IMR-90 (cell line): ENCODE measurements at regions not wholly inside any gene's neighbourhood (a gene's known extent, or its start where the extent isn't known, plus 50 kb on each side); places are given as distances from the start of the nearest gene placed in this dataset.

Experiments
- ATAC-seq: fragments of 200-7000 bp; cut with Tn5 transposase; 2 replicates; pipeline ENCODE4 v1.9.1; 2020; ENCODE audit warnings: low read depth, mild to moderate bottlenecking, moderate library complexity
- BruUV-seq: library from RNA; stranded (reverse); fragments of 400-500 nt; replicated peaks from 2 replicates; lab custom pipeline; 2021; lab: Mats Ljungman, UMichigan
- CTCF ChIA-PET: fragments of 300-600 bp; formaldehyde crosslinking; extraction: SDS; loops from one replicate; lab custom pipeline; 2021; ENCODE audit warnings: antibody characterized with exemption; lab: Yijun Ruan, JAX
- POLR2A ChIA-PET: fragments of 300-600 bp; sonication (Branson Sonifier 250); formaldehyde crosslinking; loops from one replicate; lab custom pipeline; 2022; ENCODE audit warnings: antibody characterized with exemption; ENCODE audit not compliant: unreplicated experiment; lab: Charles Lee
- DNase-seq: peaks from one replicate; pipeline ENCODE4 v3.0.0; 2013
- H2AFZ ChIP-seq: replicated peaks from 2 replicates; pipeline ENCODE3; 2013; ENCODE audit warnings: low read length, mild to moderate bottlenecking; ENCODE audit not compliant: poor library complexity
- H2AK5ac ChIP-seq: 2 replicates; pipeline ENCODE4 v1.6.1; 2013; ENCODE audit warnings: low read depth, low read length, inconsistent platforms
- H2AK9ac ChIP-seq: replicated peaks from 2 replicates; pipeline ENCODE3; 2013; ENCODE audit warnings: mild to moderate bottlenecking, low read depth, low read length, moderate library complexity; ENCODE audit not compliant: poor library complexity
- H2BK120ac ChIP-seq: 2 replicates; pipeline ENCODE4 v1.6.1; 2013; ENCODE audit warnings: low read depth, low read length, inconsistent platforms
- H2BK15ac ChIP-seq: 3 replicates; pipeline ENCODE4 v1.6.1; 2013; ENCODE audit warnings: low read depth, low read length, inconsistent platforms
- H2BK20ac ChIP-seq: 2 replicates; pipeline ENCODE4 v1.6.1; 2013; ENCODE audit warnings: low read depth, mild to moderate bottlenecking, inconsistent platforms, low read length, moderate library complexity
- H2BK5ac ChIP-seq: 2 replicates; pipeline ENCODE4 v1.6.1; 2013; ENCODE audit warnings: mild to moderate bottlenecking, low read depth, low read length, inconsistent platforms; ENCODE audit not compliant: poor library complexity, severe bottlenecking
- H3K14ac ChIP-seq: replicated peaks from 2 replicates; pipeline ENCODE4 v1.6.1; 2013; ENCODE audit warnings: low read depth, low read length, inconsistent platforms
- H3K18ac ChIP-seq: 2 replicates; pipeline ENCODE4 v1.6.1; 2013; ENCODE audit warnings: low read depth, low read length, control low read depth
- H3K23ac ChIP-seq: 2 replicates; pipeline ENCODE4 v1.6.1; 2013; ENCODE audit warnings: low read depth, low read length, inconsistent platforms
- H3K27ac ChIP-seq: 2 replicates; pipeline ENCODE4 v1.5.1; 2013; ENCODE audit warnings: mild to moderate bottlenecking, control low read depth, low read length; ENCODE audit not compliant: insufficient read depth
- H3K27me3 ChIP-seq: 2 replicates; pipeline ENCODE4 v1.6.1; 2013; ENCODE audit warnings: low read length; ENCODE audit not compliant: control insufficient read depth, insufficient read depth
- H3K36me3 ChIP-seq: 2 replicates; pipeline ENCODE4 v1.6.1; 2013; ENCODE audit warnings: low read length, mixed read lengths; ENCODE audit not compliant: control insufficient read depth, insufficient read depth
- H3K4ac ChIP-seq: 2 replicates; pipeline ENCODE4 v1.6.1; 2013; ENCODE audit warnings: low read depth, low read length, inconsistent platforms
- H3K4me1 ChIP-seq: 2 replicates; pipeline ENCODE4 v1.6.1; 2013; ENCODE audit warnings: low read length, mixed read lengths; ENCODE audit not compliant: control insufficient read depth, insufficient read depth
- H3K4me2 ChIP-seq: 2 replicates; pipeline ENCODE4 v1.6.1; 2013; ENCODE audit warnings: low read depth, mild to moderate bottlenecking, control low read depth, low read length, moderate library complexity
- H3K4me3 ChIP-seq: 2 replicates; pipeline ENCODE4 v1.5.1; 2013; ENCODE audit warnings: low read depth, mild to moderate bottlenecking, control low read depth, low read length, moderate library complexity; ENCODE audit not compliant: insufficient read depth
- H3K56ac ChIP-seq: 2 replicates; pipeline ENCODE4 v1.6.1; 2013; ENCODE audit warnings: low read length, inconsistent platforms; ENCODE audit not compliant: insufficient read depth; ENCODE audit errors: extremely low read depth
- H3K79me1 ChIP-seq, 2 experiments: 2 replicates each; pipeline ENCODE4 v1.6.1; 2013; ENCODE audit warnings: low read length in 2 of 2, inconsistent platforms in 1 of 2, low read depth in 1 of 2
- H3K9ac ChIP-seq: 2 replicates; pipeline ENCODE4 v1.6.1; 2013; ENCODE audit warnings: low read depth, low read length, control low read depth
- H3K9me1 ChIP-seq: 2 replicates; pipeline ENCODE4 v1.6.1; 2013; ENCODE audit warnings: low read length, inconsistent platforms; ENCODE audit not compliant: insufficient read depth
- H3K9me3 ChIP-seq: 2 replicates; pipeline ENCODE4 v1.6.1; 2013; ENCODE audit warnings: low read length; ENCODE audit not compliant: control insufficient read depth, insufficient read depth
- H4K20me1 ChIP-seq: 2 replicates; pipeline ENCODE4 v1.6.1; 2013; ENCODE audit warnings: low read length, inconsistent platforms; ENCODE audit not compliant: insufficient read depth
- H4K5ac ChIP-seq: 2 replicates; pipeline ENCODE4 v1.6.1; 2013; ENCODE audit warnings: mild to moderate bottlenecking, low read depth, low read length, control low read depth
- H4K8ac ChIP-seq, 2 experiments: 2 replicates each; pipeline ENCODE4 v1.6.1; 2013; ENCODE audit warnings: low read depth in 2 of 2, low read length in 2 of 2, control low read depth in 1 of 2, inconsistent platforms in 1 of 2
- H4K91ac ChIP-seq: 2 replicates; pipeline ENCODE4 v1.6.1; 2013; ENCODE audit warnings: low read depth, low read length, inconsistent platforms; ENCODE audit not compliant: insufficient read depth
- BHLHE40 ChIP-seq: fragments of 150-350 bp; IDR thresholded peaks from 2 replicates; pipeline ENCODE4 v1.6.1; 2016; ENCODE audit warnings: mild to moderate bottlenecking, low read depth, low read length
- MAFK ChIP-seq: IDR thresholded peaks from 2 replicates; pipeline ENCODE4 v1.6.1; 2012; ENCODE audit warnings: low read depth, low read length, improper control_type of control experiment
- MXI1 ChIP-seq: IDR thresholded peaks from 2 replicates; pipeline ENCODE4 v1.6.1; 2012; ENCODE audit warnings: low read depth, mild to moderate bottlenecking, low read length, moderate library complexity, borderline replicate concordance
- NFE2L2 ChIP-seq: fragments of 150-350 bp; IDR thresholded peaks from 2 replicates; pipeline ENCODE4 v1.6.1; 2016; ENCODE audit warnings: low read depth, mild to moderate bottlenecking, low read length
- POLR2A ChIP-seq: IDR thresholded peaks from 2 replicates; pipeline ENCODE4 v1.6.1; 2012; ENCODE audit warnings: mild to moderate bottlenecking, low read depth, low read length
- RAD21 ChIP-seq: IDR thresholded peaks from 2 replicates; pipeline ENCODE4 v1.6.1; 2012; ENCODE audit warnings: low read length, improper control_type of control experiment
- RCOR1 ChIP-seq: IDR thresholded peaks from 2 replicates; pipeline ENCODE4 v1.6.1; 2012; ENCODE audit warnings: mild to moderate bottlenecking, low read length, improper control_type of control experiment; ENCODE audit not compliant: insufficient replicate concordance
- RFX5 ChIP-seq: IDR thresholded peaks from 2 replicates; pipeline ENCODE4 v1.8.0; 2012; ENCODE audit warnings: low read depth, mild to moderate bottlenecking, low read length, moderate library complexity
- SMC3 ChIP-seq: fragments of 150-350 bp; IDR thresholded peaks from 2 replicates; pipeline ENCODE4 v1.6.1; 2016; ENCODE audit warnings: low read depth, mild to moderate bottlenecking, antibody characterized with exemption, low read length, moderate library complexity
- WGBS, 2 experiments: methylation state at CpG; one replicate each; pipeline versions ENCODE4 v1.1.5 to v1.1.7; 2013; ENCODE audit warnings: missing lambda C conversion rate in 2 of 2; ENCODE audit not compliant: insufficient read length in 1 of 2; ENCODE audit errors: extremely low coverage in 2 of 2; 5-methylcytosine and 5-hydroxymethylcytosine counted together
- dilution Hi-C: fragments of 300-500 bp; cut with HindIII; formaldehyde crosslinking; loops from one replicate; pipeline ENCODE4 v1.14.3; 2018; ENCODE audit warnings: low sequenced_read_pairs; ENCODE audit not compliant: unreplicated experiment
- in situ Hi-C: fragments of 300-500 bp; cut with MboI; formaldehyde crosslinking; loops from 3 replicates; pipeline ENCODE4 v1.14.3; 2019; ENCODE audit warnings: low sequenced_read_pairs, inconsistent platforms, mixed read lengths
- intact Hi-C: fragments of 100-400 bp; cut with micrococcal nuclease; formaldehyde crosslinking; loops from 2 replicates; pipeline ENCODE4 v1.10.0; 2022
- TF ChIP-seq, protein P1 (sequence below): conservative IDR thresholded peaks from 2 replicates; pipeline ENCODE4 v1.5.1; 2012; ENCODE audit warnings: mild to moderate bottlenecking, low read depth, low read length, improper control_type of control experiment

DNA sequence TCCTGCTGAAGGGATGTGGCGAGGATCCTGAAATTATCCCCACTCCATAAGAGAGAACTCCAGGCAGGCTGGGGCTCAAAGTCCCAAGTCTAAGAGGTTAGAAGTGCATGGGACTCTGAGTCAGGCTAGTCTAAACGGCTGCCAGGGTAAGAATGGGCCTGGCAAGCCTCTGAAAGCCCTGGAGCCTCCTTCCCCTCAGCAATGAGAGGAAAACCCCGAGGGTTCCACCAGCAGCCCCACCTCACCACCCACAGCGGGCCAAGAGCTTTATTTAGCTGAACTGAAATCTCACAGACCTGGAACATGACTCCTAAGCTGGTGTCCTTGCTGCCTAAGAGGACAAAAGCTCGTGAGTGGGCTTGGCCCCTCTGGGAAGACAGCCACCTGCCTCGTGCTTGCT is 135.5 kb downstream of the SEC61B start:
- no peak overlapping the region for H2AK9ac ChIP-seq
- H3K18ac ChIP-seq, result no peak overlapping the region
- no peak overlapping the region for H2BK120ac ChIP-seq
- H3K9me3 ChIP-seq, result no peaks in the 10 kb centered on the region
- in situ Hi-C loops (no loop called here), dilution Hi-C loops (no loop called here), intact Hi-C loops (no loop called here)
- H2BK15ac ChIP-seq, result no peak overlapping the region
- H3K14ac ChIP-seq, result no peak overlapping the region
- H4K20me1 ChIP-seq, result no peaks in the 10 kb centered on the region
- no peak overlapping the region for H3K56ac ChIP-seq
- H3K27me3 ChIP-seq, result peaks cover 11% of the 10 kb centered on the region
- H3K4ac ChIP-seq, result no peak overlapping the region
- no peak overlapping the region for H4K5ac ChIP-seq
- TF ChIP-seq, protein P1, sequence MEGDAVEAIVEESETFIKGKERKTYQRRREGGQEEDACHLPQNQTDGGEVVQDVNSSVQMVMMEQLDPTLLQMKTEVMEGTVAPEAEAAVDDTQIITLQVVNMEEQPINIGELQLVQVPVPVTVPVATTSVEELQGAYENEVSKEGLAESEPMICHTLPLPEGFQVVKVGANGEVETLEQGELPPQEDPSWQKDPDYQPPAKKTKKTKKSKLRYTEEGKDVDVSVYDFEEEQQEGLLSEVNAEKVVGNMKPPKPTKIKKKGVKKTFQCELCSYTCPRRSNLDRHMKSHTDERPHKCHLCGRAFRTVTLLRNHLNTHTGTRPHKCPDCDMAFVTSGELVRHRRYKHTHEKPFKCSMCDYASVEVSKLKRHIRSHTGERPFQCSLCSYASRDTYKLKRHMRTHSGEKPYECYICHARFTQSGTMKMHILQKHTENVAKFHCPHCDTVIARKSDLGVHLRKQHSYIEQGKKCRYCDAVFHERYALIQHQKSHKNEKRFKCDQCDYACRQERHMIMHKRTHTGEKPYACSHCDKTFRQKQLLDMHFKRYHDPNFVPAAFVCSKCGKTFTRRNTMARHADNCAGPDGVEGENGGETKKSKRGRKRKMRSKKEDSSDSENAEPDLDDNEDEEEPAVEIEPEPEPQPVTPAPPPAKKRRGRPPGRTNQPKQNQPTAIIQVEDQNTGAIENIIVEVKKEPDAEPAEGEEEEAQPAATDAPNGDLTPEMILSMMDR, result no peak
- TF ChIP-seq POLR2A (no peak), NFE2L2 (no peak), RAD21 (no peak), BHLHE40 (no peak), SMC3 (no peak), MAFK (no peak), RFX5 (no peak), MXI1 (no peak), RCOR1 (no peak)
- no CpG with 5 or more reads among the region's 6 CpGs for WGBS, 2 experiments
- H3K4me3 ChIP-seq, result no peak overlapping the region
- H4K8ac ChIP-seq, result no peak overlapping the region
- DNase-seq (no peak), ATAC-seq (no peak)
- peaks cover 8% of the 10 kb centered on the region for H3K9me1 ChIP-seq
- H3K36me3 ChIP-seq, result no peaks in the 10 kb centered on the region
- no peak overlapping the region for H2BK20ac ChIP-seq
- H3K23ac ChIP-seq, result no peak overlapping the region
- no peaks in the 10 kb centered on the region; a peak in 1 of 4 replicates for H3K79me1 ChIP-seq
- CTCF ChIA-PET, result no interaction called here
- no peak overlapping the region for H4K91ac ChIP-seq
- no peak overlapping the region for H3K4me2 ChIP-seq
- H3K4me1 ChIP-seq, result peaks cover 15% of the 10 kb centered on the region
- H2AK5ac ChIP-seq, result no peak overlapping the region
- no peak overlapping the region for H2BK5ac ChIP-seq
- no peak overlapping the region for H3K9ac ChIP-seq
- H3K27ac ChIP-seq, result no peak overlapping the region
- POLR2A ChIA-PET, result no interaction called here
- BruUV-seq, result no TSS peak
- H2AFZ ChIP-seq, result no peak overlapping the region
